ENCODE measurements at regions not wholly inside any gene's neighbourhood (a gene's known extent, or its start where the extent isn't known, plus 50 kb on each side); places are given as distances from the start of the nearest gene placed in this dataset. TPM values are rescaled to one million over a fixed set of nuclear protein-coding genes. Genes with fewer than 3 reads are reported as not detected.

Small RNA genes in the stretch of these regions (small RNA-seq; reads per million reads assigned to genes)
- gene AC104619.4 (ENCODE audit: low replicate concordance), result not detected
- gene RF00026 (ENCODE audit: low replicate concordance), result not detected
